ENCODE measurements at regions not wholly inside any gene's neighbourhood (a gene's known extent, or its start where the extent isn't known, plus 50 kb on each side); places are given as distances from the start of the nearest gene placed in this dataset.
"Not testable (repeated sequence)": the region's sequence is repeated elsewhere in the genome, so short reads cannot be mapped to it uniquely, and the experiment has no call there.

GRCh38 chr2:35585972-35586371 is 769.6 kb upstream of the CRIM1 start:
- ATAC-seq, result no peak
- H3K27me3 Mint-ChIP-seq (ENCODE audit: low read depth), result no peaks in the 10 kb centered on the region
- peaks cover 13% of the 10 kb centered on the region for H3K9me3 Mint-ChIP-seq
- no peak for DNase-seq
- H3K4me3 Mint-ChIP-seq, result no peak overlapping the region
- no peaks in the 10 kb centered on the region for H3K4me1 Mint-ChIP-seq (ENCODE audit: low read depth)
- H3K36me3 Mint-ChIP-seq (ENCODE audit: insufficient read depth), result no peaks in the 10 kb centered on the region

- no peak overlapping the region for H3K4me3 Mint-ChIP-seq
- H3K36me3 Mint-ChIP-seq (ENCODE audit: insufficient read depth), result no peaks in the 10 kb centered on the region
- ATAC-seq (no peak), DNase-seq (no peak)
- H3K4me1 Mint-ChIP-seq (ENCODE audit: low read depth), result no peaks in the 10 kb centered on the region
- peaks cover 10% of the 10 kb centered on the region for H3K9me3 Mint-ChIP-seq
- H3K27me3 Mint-ChIP-seq (ENCODE audit: low read depth), result no peaks in the 10 kb centered on the region
Observed at GRCh38 chr2:35582637-35583036, 772.9 kb upstream of the CRIM1 start.

- peaks cover under 1% of the 10 kb centered on the region for H3K9me3 Mint-ChIP-seq
- no peaks in the 10 kb centered on the region for H3K4me1 Mint-ChIP-seq (ENCODE audit: low read depth)
- H3K4me3 Mint-ChIP-seq, result no peak overlapping the region
- ATAC-seq (no peak), DNase-seq (no peak)
- H3K27me3 Mint-ChIP-seq (ENCODE audit: low read depth), result no peaks in the 10 kb centered on the region
- H3K36me3 Mint-ChIP-seq (ENCODE audit: insufficient read depth), result no peaks in the 10 kb centered on the region
Observed at GRCh38 chr2:35580956-35581355, 774.6 kb upstream of the CRIM1 start.

- DNase-seq; H3K36me3 Mint-ChIP-seq (ENCODE audit: insufficient read depth); H3K27me3 Mint-ChIP-seq (ENCODE audit: low read depth); H3K4me3 Mint-ChIP-seq; H3K9me3 Mint-ChIP-seq; ATAC-seq; H3K4me1 Mint-ChIP-seq (ENCODE audit: low read depth): not testable (repeated sequence)
Observed at GRCh38 chr2:35568574-35568973, 787.0 kb upstream of the CRIM1 start.

GRCh38 chr2:35562488-35562887 is 793.1 kb upstream of the CRIM1 start:
- no peaks in the 10 kb centered on the region for H3K4me1 Mint-ChIP-seq (ENCODE audit: low read depth)
- H3K36me3 Mint-ChIP-seq (ENCODE audit: insufficient read depth), result no peaks in the 10 kb centered on the region
- ATAC-seq, result no peak
- DNase-seq, result no peak
- peaks cover 4% of the 10 kb centered on the region for H3K9me3 Mint-ChIP-seq
- no peaks in the 10 kb centered on the region for H3K27me3 Mint-ChIP-seq (ENCODE audit: low read depth)
- no peak overlapping the region for H3K4me3 Mint-ChIP-seq

- H3K9me3 Mint-ChIP-seq, result no peaks in the 10 kb centered on the region
- H3K27me3 Mint-ChIP-seq (ENCODE audit: low read depth), result no peaks in the 10 kb centered on the region
- H3K4me3 Mint-ChIP-seq, result no peak overlapping the region
- no peak for ATAC-seq
- H3K36me3 Mint-ChIP-seq (ENCODE audit: insufficient read depth), result no peaks in the 10 kb centered on the region
- H3K4me1 Mint-ChIP-seq (ENCODE audit: low read depth), result no peaks in the 10 kb centered on the region
- no peak for DNase-seq
Observed at GRCh38 chr2:35548171-35548570, 807.4 kb upstream of the CRIM1 start.

GRCh38 chr2:35545301-35545700 is 810.3 kb upstream of the CRIM1 start:
- no peak for DNase-seq
- Mint-ChIP-seq H3K4me3 (no peak overlapping the region), H3K27me3 (ENCODE audit: low read depth) (no peaks in the 10 kb centered on the region), H3K4me1 (ENCODE audit: low read depth) (no peaks in the 10 kb centered on the region), H3K36me3 (ENCODE audit: insufficient read depth) (no peaks in the 10 kb centered on the region), H3K9me3 (no peaks in the 10 kb centered on the region)
- ATAC-seq, result no peak

GRCh38 chr2:35538796-35539195 is 816.8 kb upstream of the CRIM1 start:
- Mint-ChIP-seq H3K27me3 (ENCODE audit: low read depth) (no peaks in the 10 kb centered on the region), H3K4me3 (no peak overlapping the region), H3K9me3 (no peaks in the 10 kb centered on the region), H3K36me3 (ENCODE audit: insufficient read depth) (no peaks in the 10 kb centered on the region), H3K4me1 (ENCODE audit: low read depth) (no peaks in the 10 kb centered on the region)
- DNase-seq (no peak), ATAC-seq (no peak)

GRCh38 chr2:35530615-35531135 is 824.9 kb upstream of the CRIM1 start:
- Mint-ChIP-seq H3K4me1 (ENCODE audit: low read depth) (no peaks in the 10 kb centered on the region), H3K9me3 (no peaks in the 10 kb centered on the region), H3K27me3 (ENCODE audit: low read depth) (no peaks in the 10 kb centered on the region), H3K4me3 (no peak overlapping the region), H3K36me3 (ENCODE audit: insufficient read depth) (no peaks in the 10 kb centered on the region)
- DNase-seq (no peak), ATAC-seq (no peak)

GRCh38 chr2:35526741-35527140 is 828.8 kb upstream of the CRIM1 start:
- ATAC-seq (no peak), DNase-seq (no peak)
- Mint-ChIP-seq H3K27me3 (ENCODE audit: low read depth) (no peaks in the 10 kb centered on the region), H3K36me3 (ENCODE audit: insufficient read depth) (no peaks in the 10 kb centered on the region), H3K9me3 (no peaks in the 10 kb centered on the region), H3K4me1 (ENCODE audit: low read depth) (no peaks in the 10 kb centered on the region), H3K4me3 (no peak overlapping the region)

GRCh38 chr2:35522450-35522849 is 833.1 kb upstream of the CRIM1 start:
- Mint-ChIP-seq H3K9me3 (peaks cover 4% of the 10 kb centered on the region), H3K4me1 (ENCODE audit: low read depth) (no peaks in the 10 kb centered on the region), H3K36me3 (ENCODE audit: insufficient read depth) (no peaks in the 10 kb centered on the region), H3K4me3 (no peak overlapping the region), H3K27me3 (ENCODE audit: low read depth) (no peaks in the 10 kb centered on the region)
- ATAC-seq (no peak), DNase-seq (no peak)

GRCh38 chr2:35510636-35511035 is 844.9 kb upstream of the CRIM1 start:
- DNase-seq (no peak), ATAC-seq (no peak)
- Mint-ChIP-seq H3K27me3 (ENCODE audit: low read depth) (no peaks in the 10 kb centered on the region), H3K36me3 (ENCODE audit: insufficient read depth) (no peaks in the 10 kb centered on the region), H3K4me1 (ENCODE audit: low read depth) (no peaks in the 10 kb centered on the region), H3K4me3 (no peak overlapping the region), H3K9me3 (peaks cover 12% of the 10 kb centered on the region)

- DNase-seq (no peak), ATAC-seq (no peak)
- Mint-ChIP-seq H3K4me3 (no peak overlapping the region), H3K36me3 (ENCODE audit: insufficient read depth) (no peaks in the 10 kb centered on the region), H3K9me3 (peaks cover 8% of the 10 kb centered on the region), H3K27me3 (ENCODE audit: low read depth) (no peaks in the 10 kb centered on the region), H3K4me1 (ENCODE audit: low read depth) (no peaks in the 10 kb centered on the region)
Observed at GRCh38 chr2:35508601-35509000, 847.0 kb upstream of the CRIM1 start.

- H3K4me1 Mint-ChIP-seq (ENCODE audit: low read depth), result no peaks in the 10 kb centered on the region
- no peak for DNase-seq
Observed at GRCh38 chr2:35504419-35504818, 851.2 kb upstream of the CRIM1 start.

GRCh38 chr2:35503738-35504199 is 851.8 kb upstream of the CRIM1 start:
- Mint-ChIP-seq H3K36me3 (ENCODE audit: insufficient read depth) (no peaks in the 10 kb centered on the region), H3K4me1 (ENCODE audit: low read depth) (no peaks in the 10 kb centered on the region), H3K4me3 (no peak overlapping the region), H3K9me3 (no peaks in the 10 kb centered on the region), H3K27me3 (ENCODE audit: low read depth) (no peaks in the 10 kb centered on the region)
- ATAC-seq (no peak), DNase-seq (no peak)

More at GRCh38 chr2:35504419-35504818, 851.2 kb upstream of the CRIM1 start:
- Mint-ChIP-seq H3K36me3 (ENCODE audit: insufficient read depth) (no peaks in the 10 kb centered on the region), H3K4me3 (no peak overlapping the region), H3K27me3 (ENCODE audit: low read depth) (no peaks in the 10 kb centered on the region), H3K9me3 (no peaks in the 10 kb centered on the region)
- ATAC-seq, result no peak

GRCh38 chr2:35503311-35503710 is 852.3 kb upstream of the CRIM1 start:
- no peak for ATAC-seq
- no peaks in the 10 kb centered on the region for H3K27me3 Mint-ChIP-seq (ENCODE audit: low read depth)
- H3K4me3 Mint-ChIP-seq, result no peak overlapping the region
- H3K36me3 Mint-ChIP-seq (ENCODE audit: insufficient read depth), result no peaks in the 10 kb centered on the region
- H3K4me1 Mint-ChIP-seq (ENCODE audit: low read depth), result no peaks in the 10 kb centered on the region
- H3K9me3 Mint-ChIP-seq, result no peaks in the 10 kb centered on the region
- no peak for DNase-seq
